ENCODE measurements at regions not wholly inside any gene's neighbourhood (a gene's known extent, or its start where the extent isn't known, plus 50 kb on each side); places are given as distances from the start of the nearest gene placed in this dataset.

- 97% methylated on average over 2 of the region's 2 CpGs for WGBS (ENCODE audit: low lambda C conversion rate, missing lambda C conversion rate)
- no peaks in the 10 kb centered on the region for H3K79me2 ChIP-seq
- DNase-seq (ENCODE audit: low spot score) = no peak
Observed at GRCh38 chr16:73683804-73684203, 612.8 kb upstream of the PSMD7 start.

DNA sequence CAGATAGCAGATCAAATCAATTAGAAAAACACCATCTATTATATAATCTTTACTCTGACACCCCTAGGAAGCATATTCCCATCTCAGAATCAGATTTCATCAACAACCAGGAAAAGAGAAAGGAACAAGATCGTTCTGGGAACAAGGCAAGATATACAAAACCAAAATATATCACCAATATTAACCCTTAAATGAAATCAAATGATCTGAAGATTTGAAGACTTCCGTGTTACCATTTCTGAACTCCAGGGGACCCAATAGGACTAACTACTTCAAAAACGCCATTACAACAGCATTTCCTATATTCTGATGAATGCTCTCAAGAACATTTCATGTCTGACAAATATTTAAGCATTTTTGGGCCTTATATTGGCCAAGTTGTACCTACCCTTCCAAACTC, 624.2 kb upstream of the ZFHX3 start:
- Histone ChIP-seq H3K9me3 (ENCODE audit: low read depth) (no peaks in the 10 kb centered on the region), H3K36me3 (replicated peaks; ENCODE audit: insufficient read depth, low read depth) (no peaks in the 10 kb centered on the region), H3K4me3 (no peak overlapping the region), H3K27me3 (no peaks in the 10 kb centered on the region), H2AFZ (no peak overlapping the region), H3K9me2 (replicated peaks; ENCODE audit: insufficient read depth) (no peaks in the 10 kb centered on the region), H3K27ac (no peak overlapping the region), H3K4me1 (ENCODE audit: insufficient read depth) (no peaks in the 10 kb centered on the region), H4K20me1 (ENCODE audit: insufficient read depth, poor library complexity, severe bottlenecking) (no peaks in the 10 kb centered on the region), H3K79me2 (no peaks in the 10 kb centered on the region), H3K4me2 (no peak overlapping the region)
- TF ChIP-seq EZH2phosphoT487 (IDR thresholded peaks at IDR 0.05; ENCODE audit: low read depth, severe bottlenecking, unreplicated experiment) (no peak), CTCF (IDR thresholded peaks at IDR 0.05; ENCODE audit: poor library complexity) (no peak), EZH2 (IDR thresholded peaks at IDR 0.05; ENCODE audit: borderline replicate concordance) (no peak)
- WGBS (ENCODE audit: low lambda C conversion rate, missing lambda C conversion rate) = 78% methylated on average over 3 of the region's 3 CpGs
- DNase-seq (ENCODE audit: low spot score) = no peak

More at GRCh38 chr16:73683804-73684203, 612.8 kb upstream of the PSMD7 start:
- no peaks in the 10 kb centered on the region for H3K9me3 ChIP-seq (ENCODE audit: low read depth)
- H3K4me2 ChIP-seq = no peak overlapping the region
- no peaks in the 10 kb centered on the region for H3K36me3 ChIP-seq (replicated peaks; ENCODE audit: insufficient read depth, low read depth)
- no peaks in the 10 kb centered on the region for H3K4me1 ChIP-seq (ENCODE audit: insufficient read depth)
- no peak overlapping the region for H3K4me3 ChIP-seq
- no peak overlapping the region for H3K27ac ChIP-seq
- TF ChIP-seq EZH2 (IDR thresholded peaks at IDR 0.05; ENCODE audit: borderline replicate concordance) = no peak
- TF ChIP-seq EZH2phosphoT487 (IDR thresholded peaks at IDR 0.05; ENCODE audit: low read depth, severe bottlenecking, unreplicated experiment) = no peak
- TF ChIP-seq CTCF (IDR thresholded peaks at IDR 0.05; ENCODE audit: poor library complexity) = no peak
- no peaks in the 10 kb centered on the region for H4K20me1 ChIP-seq (ENCODE audit: insufficient read depth, poor library complexity, severe bottlenecking)
- no peaks in the 10 kb centered on the region for H3K9me2 ChIP-seq (replicated peaks; ENCODE audit: insufficient read depth)
- H2AFZ ChIP-seq = no peak overlapping the region
- H3K27me3 ChIP-seq = no peaks in the 10 kb centered on the region

DNA sequence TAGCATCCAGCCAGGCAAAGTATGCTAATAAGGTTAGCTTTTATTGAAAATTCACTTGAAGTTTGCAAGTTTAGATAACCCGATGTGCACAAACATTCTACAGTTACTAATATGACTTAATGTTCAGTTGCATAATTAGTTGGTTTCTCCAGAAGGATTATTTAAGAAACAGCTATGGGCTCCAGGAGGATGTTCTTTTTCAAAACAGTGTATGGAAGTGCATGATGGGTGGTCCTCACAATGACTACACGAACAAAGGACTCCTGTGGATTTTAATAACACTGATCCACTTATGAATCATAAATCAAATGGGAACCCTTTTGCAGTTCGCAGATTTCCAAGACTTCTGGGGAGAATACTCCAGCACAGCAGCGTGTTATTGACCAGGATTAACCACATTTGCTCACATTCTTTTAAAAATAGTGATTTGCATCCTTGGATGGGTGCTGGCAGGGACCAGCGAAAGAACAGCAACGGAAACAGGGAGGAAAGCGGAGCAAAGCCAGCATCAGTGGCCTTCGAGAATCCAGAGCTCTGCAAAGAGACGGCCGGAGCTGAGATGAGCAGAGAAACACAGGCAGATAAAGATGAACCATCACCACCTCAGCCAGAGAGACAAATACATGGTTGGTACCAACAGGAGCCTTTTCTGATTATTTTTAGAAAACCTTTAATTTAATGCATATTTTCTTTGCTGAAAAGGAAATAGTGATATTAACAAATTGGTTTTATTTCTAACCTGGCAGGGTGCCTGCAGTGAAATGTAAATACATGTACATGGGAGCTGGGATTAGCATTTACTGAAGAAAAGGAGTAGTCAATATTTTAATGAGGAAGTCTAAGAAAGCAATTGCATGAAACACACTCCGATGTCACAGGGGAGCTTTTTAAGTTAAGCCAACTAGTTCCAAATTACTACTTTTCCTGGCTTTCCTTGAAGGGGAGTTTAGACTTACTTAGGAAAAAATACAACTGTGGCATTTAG, 623.2 kb upstream of the ZFHX3 start:
- H3K79me2 ChIP-seq = no peaks in the 10 kb centered on the region
- no peak overlapping the region for H3K27ac ChIP-seq
- no peaks in the 10 kb centered on the region for H3K9me3 ChIP-seq (ENCODE audit: low read depth)
- no peaks in the 10 kb centered on the region for H3K27me3 ChIP-seq
- H3K4me2 ChIP-seq = peak overlapping the region; percentile 27
- WGBS (ENCODE audit: low lambda C conversion rate, missing lambda C conversion rate) = 52% methylated on average over 11 of the region's 11 CpGs
- TF ChIP-seq CTCF (IDR thresholded peaks at IDR 0.05; ENCODE audit: poor library complexity) = no peak
- no peak for TF ChIP-seq EZH2 (IDR thresholded peaks at IDR 0.05; ENCODE audit: borderline replicate concordance)
- no peak for TF ChIP-seq EZH2phosphoT487 (IDR thresholded peaks at IDR 0.05; ENCODE audit: low read depth, severe bottlenecking, unreplicated experiment)
- H3K4me3 ChIP-seq = no peak overlapping the region
- no peaks in the 10 kb centered on the region for H3K36me3 ChIP-seq (replicated peaks; ENCODE audit: insufficient read depth, low read depth)
- no peaks in the 10 kb centered on the region for H3K9me2 ChIP-seq (replicated peaks; ENCODE audit: insufficient read depth)
- H2AFZ ChIP-seq = no peak overlapping the region
- H3K4me1 ChIP-seq (ENCODE audit: insufficient read depth) = no peaks in the 10 kb centered on the region
- no peak for DNase-seq (ENCODE audit: low spot score)
- no peaks in the 10 kb centered on the region for H4K20me1 ChIP-seq (ENCODE audit: insufficient read depth, poor library complexity, severe bottlenecking)
